Psoas muscle (tissue), 7 donors: ENCODE measurements at regions not wholly inside any gene's neighbourhood (a gene's known extent, or its start where the extent isn't known, plus 50 kb on each side); places are given as distances from the start of the nearest gene placed in this dataset.

Experiments used
- ATAC-seq, 4 donors: fragments of 200-7000 bp; cut with Tn5 transposase; one replicate each; pipeline ENCODE4 v1.9.1; 2020; ENCODE audit warnings: moderate library complexity in 3 of 4, mild to moderate bottlenecking in 2 of 4
- DNase-seq, 2 donors: peaks; one replicate each; pipeline ENCODE4 v3.0.0-alpha.2; 2020
- H3K27ac ChIP-seq: fragments of 200-600 bp; one replicate; pipeline ENCODE4 v1.8.0; 2022
- H3K27me3 ChIP-seq, 3 donors: fragments of 200-600 bp in 1 of 3; one replicate each; pipeline versions ENCODE4 v1.6.1 to v1.8.0; 2013 to 2022; ENCODE audit warnings: low read length in 2 of 3, mild to moderate bottlenecking in 2 of 3, moderate library complexity in 1 of 3; ENCODE audit not compliant: insufficient read depth in 3 of 3
- H3K36me3 ChIP-seq, 2 donors: fragments of 200-600 bp in 1 of 2; one replicate each; pipeline versions ENCODE4 v1.6.1 to v1.8.0; 2013 to 2022; ENCODE audit warnings: low read depth in 1 of 2, mild to moderate bottlenecking in 1 of 2, moderate library complexity in 1 of 2; ENCODE audit not compliant: insufficient read depth in 1 of 2
- H3K4me1 ChIP-seq: fragments of 200-600 bp; one replicate; pipeline ENCODE4 v1.8.0; 2022
- H3K4me3 ChIP-seq: fragments of 200-600 bp; one replicate; pipeline ENCODE4 v1.8.0; 2022; ENCODE audit warnings: mild to moderate bottlenecking
- H3K9me3 ChIP-seq: fragments of 200-600 bp; one replicate; pipeline ENCODE4 v1.8.0; 2022
- WGBS, 3 donors: extraction: QIAGEN DNeasy Blood & Tissue Kit; methylation state at CpG; one replicate each; pipeline versions ENCODE4 v1.1.6 to v1.1.7; 2013; 5-methylcytosine and 5-hydroxymethylcytosine counted together
- intact Hi-C, 2 donors: fragments of 100-400 bp; cut with DNase I; formaldehyde crosslinking; loops; one replicate each; pipeline versions ENCODE4 v1.11.0 to v1.14.2; 2022
- TF ChIP-seq, protein P1 (sequence below): fragments of 200-600 bp; IDR thresholded peaks from one replicate; pipeline ENCODE4 v1.8.0; 2022; ENCODE audit warnings: antibody characterized with exemption
- donor health status: healthy with polysubstance abuse.
- donor health status: DM: no; HTN: no; CAD: no; lungs with moderate emphysema.
- donor health status: Bipolar disorder and iron deficiency.
- donor health status: healthy.
- donor health status: DM: yes; HTN: yes; CAD: no.
- donor health status: DM: no; HTN: no; CAD: no.
- donor health status: DM: yes; HTN: yes; CAD: no.

DNA sequence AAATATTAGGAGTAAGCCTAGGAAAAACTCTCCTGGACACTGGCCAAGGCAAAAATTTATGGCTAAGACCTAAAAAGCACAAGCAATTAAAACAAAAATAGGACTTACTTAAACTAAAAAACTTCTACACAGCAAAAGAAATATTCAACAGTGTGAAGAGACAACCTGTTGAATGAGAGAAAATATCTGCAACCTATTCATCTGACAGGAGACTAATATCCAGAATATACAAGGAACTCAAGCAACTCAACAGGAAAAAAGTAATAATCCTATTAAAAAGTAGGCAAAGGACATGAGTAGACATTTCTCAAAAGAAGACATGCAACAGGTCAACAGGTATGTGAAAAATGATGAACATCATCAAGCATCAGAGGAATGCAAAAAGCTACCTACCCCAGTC lies 431.1 kb downstream of the ZEB2 start:
- intact Hi-C loops = no loop called here
- H3K36me3 ChIP-seq = no peaks in the 10 kb centered on the region
- H3K4me1 ChIP-seq = no peaks in the 10 kb centered on the region
- no peaks in the 10 kb centered on the region for H3K9me3 ChIP-seq
- ATAC-seq (no peak), DNase-seq (no peak)
- TF ChIP-seq, protein P1, sequence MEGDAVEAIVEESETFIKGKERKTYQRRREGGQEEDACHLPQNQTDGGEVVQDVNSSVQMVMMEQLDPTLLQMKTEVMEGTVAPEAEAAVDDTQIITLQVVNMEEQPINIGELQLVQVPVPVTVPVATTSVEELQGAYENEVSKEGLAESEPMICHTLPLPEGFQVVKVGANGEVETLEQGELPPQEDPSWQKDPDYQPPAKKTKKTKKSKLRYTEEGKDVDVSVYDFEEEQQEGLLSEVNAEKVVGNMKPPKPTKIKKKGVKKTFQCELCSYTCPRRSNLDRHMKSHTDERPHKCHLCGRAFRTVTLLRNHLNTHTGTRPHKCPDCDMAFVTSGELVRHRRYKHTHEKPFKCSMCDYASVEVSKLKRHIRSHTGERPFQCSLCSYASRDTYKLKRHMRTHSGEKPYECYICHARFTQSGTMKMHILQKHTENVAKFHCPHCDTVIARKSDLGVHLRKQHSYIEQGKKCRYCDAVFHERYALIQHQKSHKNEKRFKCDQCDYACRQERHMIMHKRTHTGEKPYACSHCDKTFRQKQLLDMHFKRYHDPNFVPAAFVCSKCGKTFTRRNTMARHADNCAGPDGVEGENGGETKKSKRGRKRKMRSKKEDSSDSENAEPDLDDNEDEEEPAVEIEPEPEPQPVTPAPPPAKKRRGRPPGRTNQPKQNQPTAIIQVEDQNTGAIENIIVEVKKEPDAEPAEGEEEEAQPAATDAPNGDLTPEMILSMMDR = no peak
- H3K27ac ChIP-seq = no peak overlapping the region
- H3K4me3 ChIP-seq = no peak overlapping the region
- no peaks in the 10 kb centered on the region for H3K27me3 ChIP-seq

DNA sequence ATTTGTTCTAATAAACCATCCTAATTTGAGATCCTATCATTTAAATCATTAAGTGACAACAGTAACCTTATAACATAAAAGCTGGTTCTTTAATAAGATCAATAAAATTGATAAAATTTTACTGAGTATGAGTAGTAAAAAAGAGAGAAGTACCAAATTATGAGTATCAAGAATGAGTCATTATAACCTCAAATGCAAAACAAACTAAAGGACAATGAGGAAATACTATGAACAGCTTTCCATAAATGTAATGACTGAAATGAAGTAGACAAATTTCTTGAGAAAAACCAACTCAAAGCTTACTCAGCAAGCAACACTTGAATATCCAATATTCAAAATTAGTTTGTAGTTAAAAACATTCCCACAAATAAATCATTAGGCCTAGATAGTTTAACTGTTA lies 433.0 kb downstream of the ZEB2 start:
- no peak for ATAC-seq
- Histone ChIP-seq H3K9me3 (no peaks in the 10 kb centered on the region), H3K4me1 (no peaks in the 10 kb centered on the region), H3K27ac (no peak overlapping the region), H3K4me3 (no peak overlapping the region), H3K27me3 (no peaks in the 10 kb centered on the region), H3K36me3 (no peaks in the 10 kb centered on the region)
- TF ChIP-seq, protein P1 = no peak
- DNase-seq = no peak
- intact Hi-C loops = no loop called here

DNA sequence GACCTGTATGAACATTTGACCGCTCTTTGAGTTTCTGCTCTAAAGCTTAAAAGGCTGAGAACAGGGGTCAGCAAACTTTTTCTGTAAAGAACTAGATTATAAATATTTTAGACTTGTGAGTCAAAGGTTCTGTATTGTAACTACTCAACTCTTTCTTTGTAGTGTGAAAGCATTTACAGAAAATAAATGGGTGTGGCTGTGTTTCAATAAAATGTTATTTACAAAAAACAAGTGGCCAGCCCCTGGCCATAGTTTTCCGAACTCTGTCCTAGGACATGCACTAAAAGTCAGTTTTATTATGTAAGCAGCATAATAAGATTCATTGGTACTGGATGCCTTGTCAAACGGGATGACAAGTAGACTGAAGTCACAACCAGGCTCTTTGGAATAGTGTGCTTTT lies 434.9 kb downstream of the ZEB2 start:
- intact Hi-C loops = no loop called here
- no peak overlapping the region for H3K27ac ChIP-seq
- H3K4me1 ChIP-seq = no peaks in the 10 kb centered on the region
- TF ChIP-seq, protein P1 = no peak
- no peak overlapping the region for H3K4me3 ChIP-seq
- H3K9me3 ChIP-seq = no peaks in the 10 kb centered on the region
- WGBS, 3 donors = 89 to 94% (median 93%) methylated on average over 3 of the region's 3 CpGs
- no peaks in the 10 kb centered on the region for H3K36me3 ChIP-seq
- no peaks in the 10 kb centered on the region for H3K27me3 ChIP-seq
- DNase-seq (no peak), ATAC-seq (no peak)

DNA sequence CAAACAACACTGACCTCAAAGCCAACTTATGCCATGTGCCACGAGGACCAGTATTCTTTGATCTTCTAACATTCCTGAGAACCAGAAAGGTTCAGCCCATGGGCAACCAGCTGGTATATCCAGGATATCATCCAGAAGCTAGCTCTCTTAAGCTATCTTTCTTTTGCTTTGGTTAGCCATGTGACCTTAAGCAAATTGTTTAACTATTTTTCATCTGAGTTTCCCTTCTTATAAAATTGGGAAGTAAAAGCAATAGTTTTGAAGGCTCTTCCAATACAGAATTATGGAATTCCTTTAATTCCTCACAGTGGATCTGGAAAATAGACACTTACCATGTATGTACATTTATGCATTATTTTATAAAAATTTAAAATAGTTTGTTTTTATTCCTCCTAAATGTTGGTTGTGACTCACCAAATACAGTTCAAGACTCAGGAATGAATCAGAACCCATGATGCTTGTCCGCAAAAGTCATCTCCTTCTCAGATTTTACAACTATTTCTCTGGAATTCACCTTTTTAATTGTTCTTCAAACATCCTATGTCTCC lies 435.7 kb downstream of the ZEB2 start:
- DNase-seq (no peak), ATAC-seq (no peak)
- no peak overlapping the region for H3K27ac ChIP-seq
- H3K4me3 ChIP-seq = no peak overlapping the region
- H3K4me1 ChIP-seq = no peaks in the 10 kb centered on the region
- intact Hi-C loops = no loop called here
- H3K36me3 ChIP-seq = no peaks in the 10 kb centered on the region
- 76 to 84% (median 76%) methylated on average over 2 of the region's 2 CpGs for WGBS, 3 donors
- H3K27me3 ChIP-seq = no peaks in the 10 kb centered on the region
- TF ChIP-seq, protein P1 = no peak
- no peaks in the 10 kb centered on the region for H3K9me3 ChIP-seq

DNA sequence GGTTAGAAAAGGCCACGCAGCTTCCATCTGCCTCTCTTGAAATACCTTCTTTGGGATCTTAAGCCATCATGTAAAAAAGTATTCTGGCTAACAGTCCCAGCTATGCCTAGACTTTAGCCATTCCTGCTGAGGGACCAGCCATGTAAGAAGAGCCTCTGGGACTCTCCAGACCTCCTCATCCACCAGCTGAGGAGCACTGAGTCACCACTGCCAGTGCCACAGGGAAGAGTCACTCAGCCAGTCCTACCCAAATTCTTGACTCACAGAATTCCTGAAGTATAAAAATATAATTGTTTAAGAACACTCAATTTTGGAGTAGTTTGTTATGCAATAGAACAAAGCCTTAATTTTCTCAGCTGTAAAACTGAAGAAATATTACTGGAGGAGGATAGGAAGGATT lies 436.7 kb downstream of the ZEB2 start:
- no peaks in the 10 kb centered on the region for H3K9me3 ChIP-seq
- DNase-seq (no peak), ATAC-seq (no peak)
- H3K4me3 ChIP-seq = no peak overlapping the region
- no peaks in the 10 kb centered on the region for H3K27me3 ChIP-seq
- 91 to 100% (median 95%) methylated on average over 1 of the region's 1 CpG for WGBS, 3 donors
- TF ChIP-seq, protein P1 = no peak
- H3K4me1 ChIP-seq = peaks cover 5% of the 10 kb centered on the region
- no peaks in the 10 kb centered on the region for H3K36me3 ChIP-seq
- H3K27ac ChIP-seq = no peak overlapping the region
- intact Hi-C loops = no loop called here
